ENCODE measurements at regions not wholly inside any gene's neighbourhood (a gene's known extent, or its start where the extent isn't known, plus 50 kb on each side); places are given as distances from the start of the nearest gene placed in this dataset.
A peak's percentile ranks its signal among the peaks of the same experiment; 100 is the strongest.

DNA sequence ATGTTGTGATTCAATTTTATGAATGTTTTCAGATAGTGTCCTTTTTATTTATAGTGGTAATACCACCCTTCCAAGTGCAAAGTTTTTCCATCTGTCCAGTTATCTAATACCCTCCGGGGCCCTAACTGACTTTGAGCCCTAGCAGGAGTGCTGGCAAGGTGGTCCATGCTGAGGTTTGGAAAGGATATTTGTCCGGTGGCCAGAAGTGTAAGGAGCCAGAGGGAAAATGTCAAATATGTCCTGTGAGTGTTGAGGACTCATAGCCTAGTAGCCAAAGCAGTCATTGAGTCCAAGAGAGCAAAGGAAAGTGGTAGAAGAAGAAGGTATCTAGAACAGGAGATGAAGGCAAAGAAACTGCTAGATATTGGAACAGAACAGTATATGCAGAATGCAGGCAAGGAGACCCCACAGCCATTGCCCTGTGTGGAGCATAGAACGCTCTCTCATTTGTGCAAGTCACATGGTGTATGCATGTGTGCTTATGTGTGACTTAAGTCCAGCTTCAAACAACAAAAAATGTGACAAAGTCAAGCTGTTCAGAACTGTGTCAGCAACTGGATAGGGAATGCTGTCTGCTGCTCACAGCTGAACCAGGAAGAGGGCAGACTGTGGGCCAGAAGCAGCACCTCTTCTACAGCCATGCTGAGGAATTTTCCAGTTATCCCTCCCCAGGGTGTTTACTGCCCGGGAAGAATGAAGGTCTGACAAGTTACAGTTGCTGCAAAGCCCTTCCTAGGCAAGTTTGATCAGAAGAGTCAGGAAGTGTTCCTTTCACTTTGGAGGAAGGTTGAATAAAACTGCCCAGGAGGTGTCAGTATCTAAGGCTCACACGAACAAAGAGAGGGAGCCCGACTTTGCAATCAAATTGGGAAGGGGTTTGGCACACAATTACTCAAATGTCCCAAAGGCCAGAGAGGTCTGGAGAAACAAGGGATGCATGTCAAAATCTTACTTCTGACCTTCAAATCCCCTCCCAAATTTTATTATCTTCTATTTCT, 463.3 kb upstream of the DMAC1 start:
- peak; percentile 28 to 42 (median 33) for DNase-seq (ENCODE audit: low read depth in 4 of 4, low spot score in 3 of 4)

- DNase-seq (ENCODE audit: low read depth in 4 of 4, low spot score in 3 of 4): no peak
Measured at GRCh38 chr9:8261737-8262136, 462.2 kb upstream of the DMAC1 start.

GRCh38 chr9:8259028-8259427, 459.4 kb upstream of the DMAC1 start:
- no peak for DNase-seq (ENCODE audit: low read depth in 4 of 4, low spot score in 3 of 4)

DNA sequence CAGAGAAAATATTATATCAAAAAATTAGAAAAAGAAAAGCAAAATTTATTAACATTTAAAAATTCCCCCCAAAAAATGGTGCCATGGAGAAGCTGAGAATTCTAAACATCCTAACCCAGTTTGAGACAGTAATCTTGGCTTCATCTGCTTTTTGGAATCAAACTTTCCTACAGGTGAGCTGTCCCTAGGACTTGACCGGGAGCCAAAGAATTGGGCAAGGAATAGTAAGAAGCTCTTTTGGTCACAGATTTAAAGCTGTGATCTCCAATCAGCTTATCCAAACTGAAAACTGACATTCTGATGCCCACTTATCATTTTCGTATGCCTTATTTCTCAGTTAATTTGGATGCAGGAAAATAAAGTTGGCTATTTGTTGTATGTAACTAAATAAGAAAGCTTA, 457.3 kb upstream of the DMAC1 start:
- DNase-seq (ENCODE audit: low read depth in 4 of 4, low spot score in 3 of 4): no peak

GRCh38 chr9:8255850-8256249, 456.3 kb upstream of the DMAC1 start:
- DNase-seq (ENCODE audit: low read depth in 4 of 4, low spot score in 3 of 4): no peak

GRCh38 chr9:8254541-8254940, 455.0 kb upstream of the DMAC1 start:
- DNase-seq (ENCODE audit: low read depth in 4 of 4, low spot score in 3 of 4): no peak

- no peak for DNase-seq (ENCODE audit: low read depth in 4 of 4, low spot score in 3 of 4)
Measured at GRCh38 chr9:8252445-8252844, 452.9 kb upstream of the DMAC1 start.

GRCh38 chr9:8251566-8251965, 452.0 kb upstream of the DMAC1 start:
- no peak for DNase-seq (ENCODE audit: low read depth in 4 of 4, low spot score in 3 of 4)

- DNase-seq (ENCODE audit: low read depth in 4 of 4, low spot score in 3 of 4): no peak
Measured at GRCh38 chr9:8244505-8245092, 445.0 kb upstream of the DMAC1 start.

DNA sequence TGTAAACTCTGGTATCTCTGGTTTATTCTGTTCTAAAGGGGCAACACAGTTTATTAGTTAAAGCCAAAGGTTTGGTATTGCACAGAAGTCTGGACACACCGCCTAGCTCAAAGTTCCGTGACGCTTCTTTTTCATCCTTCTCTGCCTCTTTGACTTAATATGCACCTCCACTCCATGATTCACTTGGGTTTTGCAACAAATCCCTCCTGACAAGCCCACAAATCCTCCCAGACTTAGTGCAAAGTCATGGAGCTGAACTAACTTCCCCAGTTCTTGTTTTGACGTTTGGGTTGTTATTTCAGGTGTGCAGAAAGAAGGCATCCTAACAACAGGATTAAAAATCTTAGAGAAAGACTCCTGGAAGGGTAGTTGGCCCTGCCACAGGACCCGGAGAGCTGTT, 441.6 kb upstream of the DMAC1 start:
- peak in 1 of 4 donors; percentile 12 for DNase-seq (ENCODE audit: low read depth in 4 of 4, low spot score in 3 of 4)

DNA sequence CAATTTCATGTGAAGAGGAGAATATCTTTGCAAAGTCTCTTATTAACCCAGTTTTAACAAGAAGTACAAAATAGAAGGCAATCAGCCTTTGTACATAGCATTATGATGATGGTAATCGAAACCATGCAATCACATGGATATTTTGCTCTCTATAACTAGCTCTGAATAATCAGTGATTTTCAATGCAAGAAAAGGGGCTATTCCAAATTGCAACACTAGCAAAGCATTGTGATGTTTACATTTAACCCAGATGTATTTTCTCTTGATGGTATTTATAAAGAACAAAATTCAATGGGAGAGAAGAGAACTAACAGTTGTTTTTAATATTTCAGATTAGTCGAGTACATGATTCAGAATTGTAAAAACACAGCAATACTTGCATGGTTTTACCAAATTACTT, 437.5 kb upstream of the DMAC1 start:
- DNase-seq (ENCODE audit: low read depth in 4 of 4, low spot score in 3 of 4): no peak

DNA sequence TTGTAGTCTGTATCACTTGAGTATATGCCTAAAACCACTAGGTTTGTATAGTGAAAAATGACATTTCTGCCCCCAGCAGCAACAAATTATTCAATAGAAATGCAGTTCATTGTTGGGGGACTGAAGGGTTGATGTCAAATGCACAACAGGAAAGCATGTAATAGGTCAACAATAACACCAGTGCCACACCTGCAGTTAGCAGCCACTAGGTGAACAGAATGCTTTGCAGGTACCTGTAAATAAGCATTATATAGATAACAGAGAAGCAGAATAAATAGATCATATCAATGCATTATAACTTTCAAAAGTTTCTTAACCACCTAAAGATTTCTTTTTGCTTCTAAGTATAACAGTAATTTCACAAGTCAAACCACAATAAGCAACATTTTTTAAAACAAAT, 435.9 kb upstream of the DMAC1 start:
- DNase-seq (ENCODE audit: low read depth in 4 of 4, low spot score in 3 of 4): no peak

DNA sequence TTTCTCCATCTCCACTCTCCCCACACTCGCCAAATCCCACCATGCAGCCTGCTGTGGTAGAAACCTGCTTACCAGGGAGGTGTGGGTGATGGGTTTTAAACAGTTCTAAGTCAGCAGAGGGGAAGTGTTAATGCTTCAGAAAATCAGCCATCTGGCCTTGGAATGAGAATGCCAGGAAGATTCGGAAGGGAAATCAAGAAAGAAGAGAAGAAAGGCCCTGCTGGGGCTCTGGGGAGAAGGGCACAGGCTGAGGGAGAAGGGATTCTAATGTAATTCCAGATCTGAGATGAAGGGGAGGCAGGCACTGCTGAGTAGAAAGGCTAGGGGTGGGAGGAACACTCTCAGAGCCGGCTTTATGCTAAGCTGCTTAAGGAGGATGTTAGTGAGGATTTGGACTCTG, 434.7 kb upstream of the DMAC1 start:
- DNase-seq (ENCODE audit: low read depth in 4 of 4, low spot score in 3 of 4): no peak

GRCh38 chr9:8232726-8233125, 433.1 kb upstream of the DMAC1 start:
- DNase-seq (ENCODE audit: low read depth in 4 of 4, low spot score in 3 of 4): no peak

- no peak for DNase-seq (ENCODE audit: low read depth in 4 of 4, low spot score in 3 of 4)
Measured at GRCh38 chr9:8229226-8229625, 429.6 kb upstream of the DMAC1 start.

GRCh38 chr9:8224381-8224801, 424.8 kb upstream of the DMAC1 start:
- DNase-seq (ENCODE audit: low read depth in 4 of 4, low spot score in 3 of 4): no peak

GRCh38 chr9:8223861-8224260, 424.3 kb upstream of the DMAC1 start:
- no peak for DNase-seq (ENCODE audit: low read depth in 4 of 4, low spot score in 3 of 4)

DNA sequence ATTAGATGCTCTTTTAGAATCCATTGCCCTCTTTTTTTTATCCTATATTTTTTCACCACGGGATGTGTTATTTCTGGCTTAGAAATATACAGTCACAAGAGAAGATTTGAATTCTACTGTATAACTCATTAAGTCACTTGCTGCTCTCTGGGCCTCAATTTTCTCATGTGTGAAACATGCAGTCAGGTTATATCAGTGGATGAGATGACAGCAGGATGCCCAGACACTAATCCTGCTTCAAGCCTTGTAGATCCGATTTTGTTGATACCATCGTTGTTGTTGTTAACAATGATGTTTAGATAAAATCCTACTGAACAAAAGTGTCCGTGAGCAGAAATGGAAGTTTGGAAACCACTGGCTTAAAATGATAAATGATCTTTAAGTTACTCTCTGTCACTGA, 421.9 kb upstream of the DMAC1 start:
- DNase-seq (ENCODE audit: low read depth in 4 of 4, low spot score in 3 of 4): no peak

DNA sequence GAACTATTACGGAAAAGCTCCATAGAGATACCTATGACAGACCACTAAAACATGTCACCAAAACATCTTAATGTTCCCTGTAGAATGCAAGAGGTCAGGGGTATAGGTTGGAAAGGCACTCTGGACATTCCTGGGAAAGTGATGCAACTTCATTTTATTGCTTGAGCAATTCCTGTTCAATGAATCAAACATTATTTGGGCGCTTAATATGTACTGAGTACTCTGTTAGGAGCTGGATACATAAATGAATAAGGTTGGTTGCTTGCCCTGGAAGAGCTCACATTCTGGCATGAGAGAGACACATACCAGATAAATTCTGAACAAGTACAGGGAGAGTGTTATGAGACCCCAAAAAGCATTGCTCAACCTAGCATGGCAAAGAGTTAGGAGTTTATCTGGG, 408.9 kb upstream of the DMAC1 start:
- DNase-seq (ENCODE audit: low read depth in 4 of 4, low spot score in 3 of 4): no peak

DNA sequence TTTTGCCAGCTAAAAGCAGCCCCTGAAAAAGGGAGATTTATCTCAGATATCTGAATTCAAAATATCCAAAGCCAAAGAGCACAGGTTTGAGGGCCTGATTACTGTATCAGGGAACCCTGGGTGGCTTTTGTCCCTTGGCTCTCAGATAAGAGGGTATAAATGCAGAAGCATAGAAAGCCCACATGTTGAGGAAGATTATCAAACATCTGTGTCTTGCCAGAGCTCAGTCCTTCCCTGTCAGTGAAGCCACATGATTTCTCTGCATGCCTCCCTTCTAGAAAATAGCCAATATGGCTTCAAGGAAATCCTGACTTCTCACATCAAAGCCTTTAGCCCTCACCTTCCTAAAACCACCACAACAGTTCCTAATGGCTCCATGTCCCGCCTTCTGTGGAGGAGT, 408.0 kb upstream of the DMAC1 start:
- no peak for DNase-seq (ENCODE audit: low read depth in 4 of 4, low spot score in 3 of 4)

DNA sequence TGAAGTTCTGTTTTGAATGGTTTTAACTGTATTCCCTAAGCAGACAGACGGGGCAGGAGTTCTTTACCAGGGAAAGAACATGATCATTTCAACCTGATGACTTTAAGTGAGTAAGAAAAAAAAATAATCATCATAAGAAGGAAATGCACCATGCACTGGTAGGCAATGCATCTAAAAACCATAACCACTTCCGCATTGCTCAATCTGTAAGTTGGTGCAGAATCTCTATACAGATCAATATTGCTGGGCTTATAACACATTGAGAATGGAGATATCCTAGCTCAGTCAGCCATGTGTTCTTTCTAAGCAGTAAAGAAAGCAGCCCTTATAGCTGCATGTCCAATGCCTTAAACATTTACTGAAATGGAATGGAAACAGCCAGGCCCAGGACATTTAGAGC, 407.1 kb upstream of the DMAC1 start:
- no peak for DNase-seq (ENCODE audit: low read depth in 4 of 4, low spot score in 3 of 4)

- DNase-seq (ENCODE audit: low read depth in 4 of 4, low spot score in 3 of 4): no peak
Measured at GRCh38 chr9:8205576-8205975, 406.0 kb upstream of the DMAC1 start.
